ENCODE measurements at regions not wholly inside any gene's neighbourhood (a gene's known extent, or its start where the extent isn't known, plus 50 kb on each side); places are given as distances from the start of the nearest gene placed in this dataset.

GRCh38 chr17:79506955-79507354, 103.9 kb downstream of the RBFOX3 start:
- TF ChIP-seq CTCF (IDR thresholded peaks at IDR 0.05; ENCODE audit: insufficient read depth, low read length, poor library complexity, severe bottlenecking) (no peak), EZH2phosphoT487 (conservative IDR thresholded peaks at IDR 0.05; ENCODE audit: low read length) (no peak)

Data from SU-DHL-6 (cell line).